B cell (primary cell): ENCODE measurements at regions not wholly inside any gene's neighbourhood (a gene's known extent, or its start where the extent isn't known, plus 50 kb on each side); places are given as distances from the start of the nearest gene placed in this dataset.
"Not testable (repeated sequence)": the region's sequence is repeated elsewhere in the genome, so short reads cannot be mapped to it uniquely, and the experiment has no call there.

ENCODE experiments used
- ATAC-seq: fragments of 200-7000 bp; cut with Tn5 transposase; one replicate; pipeline ENCODE4 v1.10.0; 2021; ENCODE audit warnings: low read depth, mild to moderate bottlenecking, moderate number of reproducible peaks, moderate library complexity
- CTCF ChIA-PET: fragments of 350-600 bp; sonication (Branson Sonifier 250); formaldehyde crosslinking; loops from one replicate; lab custom pipeline; 2021; ENCODE audit warnings: antibody characterized with exemption, inconsistent platforms; lab: Charles Lee
- POLR2A ChIA-PET: fragments of 350-600 bp; sonication (Branson Sonifier 250); formaldehyde crosslinking; loops from one replicate; lab custom pipeline; 2021; ENCODE audit warnings: antibody characterized with exemption; lab: Charles Lee
- DNase-seq: peaks from one replicate; pipeline ENCODE4 v3.0.0; 2013
- H2AFZ ChIP-seq: 2 replicates; pipeline ENCODE4 v1.6.1; 2012; ENCODE audit warnings: mild to moderate bottlenecking, low read depth, low read length; ENCODE audit not compliant: insufficient read depth, poor library complexity, severe bottlenecking
- H3K27ac ChIP-seq, 2 donors: 1 replicate in 1 of 2; 2 replicates in 1 of 2; pipeline ENCODE4 v1.5.1; 2012 to 2013; ENCODE audit warnings: low read length in 2 of 2, mild to moderate bottlenecking in 2 of 2, moderate library complexity in 1 of 2
- H3K27me3 ChIP-seq, 4 experiments: fragments of 200-600 bp in 1 of 4; sonication (generic) in 1 of 4; replicated peaks in 1 of 4; 1 replicate in 2 of 4; 2 replicates in 2 of 4; pipeline versions ENCODE4 v1.6.1 to v1.7.0; 2013 to 2016; ENCODE audit warnings: low read length in 3 of 4, mild to moderate bottlenecking in 2 of 4, mixed read lengths in 1 of 4, moderate library complexity in 1 of 4; ENCODE audit not compliant: insufficient read depth in 4 of 4, control insufficient read depth in 3 of 4; ENCODE audit errors: control extremely low read depth in 1 of 4
- H3K36me3 ChIP-seq, 2 experiments: replicated peaks in 1 of 2; 1 replicate in 1 of 2; 2 replicates in 1 of 2; pipeline versions ENCODE4 v1.6.1 to v1.7.1; 2013; ENCODE audit warnings: low read length in 1 of 2; ENCODE audit not compliant: insufficient read depth in 2 of 2, control insufficient read depth in 1 of 2; ENCODE audit errors: control extremely low read depth in 1 of 2, extremely low read depth in 1 of 2
- H3K4me1 ChIP-seq, 2 donors: fragments of 200-600 bp in 1 of 2; sonication (generic) in 1 of 2; 1 replicate in 1 of 2; 2 replicates in 1 of 2; pipeline versions ENCODE4 v1.5.1 to v1.6.1; 2013 to 2017; ENCODE audit warnings: low read length in 2 of 2; ENCODE audit not compliant: control insufficient read depth in 2 of 2, insufficient read depth in 2 of 2
- H3K4me2 ChIP-seq: replicated peaks from 2 replicates; pipeline ENCODE3; 2012; ENCODE audit warnings: mild to moderate bottlenecking, low read depth, low read length; ENCODE audit not compliant: poor library complexity, severe bottlenecking
- H3K4me3 ChIP-seq, 5 experiments: fragments of 200-600 bp in 1 of 5; sonication (generic) in 1 of 5; 1 replicate in 3 of 5; 2 replicates in 2 of 5; pipeline versions ENCODE4 v1.5.1 to v1.7.0; 2011 to 2016; ENCODE audit warnings: low read length in 4 of 5, mild to moderate bottlenecking in 4 of 5, low read depth in 2 of 5, control low read depth in 1 of 5, moderate library complexity in 1 of 5; ENCODE audit not compliant: insufficient read depth in 1 of 5; ENCODE audit errors: control extremely low read depth in 1 of 5, extremely low read depth in 1 of 5
- H3K79me2 ChIP-seq: fragments of 200-600 bp; sonication (generic); one replicate; pipeline ENCODE4 v1.6.0; 2016; ENCODE audit warnings: low read length; ENCODE audit not compliant: control insufficient read depth, insufficient read depth
- H3K9ac ChIP-seq: fragments of 200-600 bp; sonication (generic); 2 replicates; pipeline ENCODE4 v1.6.1; 2017; ENCODE audit warnings: mild to moderate bottlenecking, low read length, moderate library complexity
- H3K9me3 ChIP-seq, 3 donors: one replicate each; pipeline versions ENCODE4 v1.6.1 to v1.7.1; 2013; ENCODE audit warnings: low read length in 2 of 3; ENCODE audit not compliant: control insufficient read depth in 2 of 3, insufficient read depth in 1 of 3; ENCODE audit errors: control extremely low read depth in 1 of 3
- H4K20me1 ChIP-seq: 2 replicates; pipeline ENCODE4 v1.6.0; 2012; ENCODE audit warnings: mild to moderate bottlenecking, low read length; ENCODE audit not compliant: insufficient read depth, control insufficient read depth, poor library complexity, severe bottlenecking
- H3K27ac Mint-ChIP-seq: one replicate; pipeline ENCODE4 v1.8.0; 2021; ENCODE audit warnings: mixed read lengths
- H3K27me3 Mint-ChIP-seq: one replicate; pipeline ENCODE4 v1.8.0; 2021; ENCODE audit warnings: mixed read lengths
- H3K4me1 Mint-ChIP-seq: one replicate; pipeline ENCODE4 v1.8.0; 2021; ENCODE audit warnings: mixed read lengths
- H3K4me3 Mint-ChIP-seq: one replicate; pipeline ENCODE4 v1.8.0; 2021; ENCODE audit warnings: mixed read lengths
- H3K9me3 Mint-ChIP-seq: one replicate; pipeline ENCODE4 v1.8.0; 2022; ENCODE audit warnings: mixed read lengths; ENCODE audit not compliant: insufficient read depth
- EZH2 ChIP-seq: IDR thresholded peaks from 2 replicates; pipeline ENCODE4 v1.6.1; 2012; ENCODE audit warnings: borderline replicate concordance, low read depth, mild to moderate bottlenecking, moderate library complexity, low read length; ENCODE audit not compliant: insufficient read depth, poor library complexity, severe bottlenecking
- WGBS: methylation state at CpG from one replicate; pipeline ENCODE4 v1.1.5; 2013; ENCODE audit warnings: missing lambda C conversion rate; ENCODE audit not compliant: insufficient coverage; 5-methylcytosine and 5-hydroxymethylcytosine counted together
- intact Hi-C: fragments of 100-400 bp; cut with micrococcal nuclease; formaldehyde crosslinking; loops from one replicate; pipeline ENCODE4 v1.10.0; 2022
- TF ChIP-seq, protein P1 (sequence below): fragments of 200-600 bp; IDR thresholded peaks from one replicate; pipeline ENCODE4 v1.8.0; 2022; ENCODE audit warnings: antibody characterized with exemption, mild to moderate bottlenecking

DNA sequence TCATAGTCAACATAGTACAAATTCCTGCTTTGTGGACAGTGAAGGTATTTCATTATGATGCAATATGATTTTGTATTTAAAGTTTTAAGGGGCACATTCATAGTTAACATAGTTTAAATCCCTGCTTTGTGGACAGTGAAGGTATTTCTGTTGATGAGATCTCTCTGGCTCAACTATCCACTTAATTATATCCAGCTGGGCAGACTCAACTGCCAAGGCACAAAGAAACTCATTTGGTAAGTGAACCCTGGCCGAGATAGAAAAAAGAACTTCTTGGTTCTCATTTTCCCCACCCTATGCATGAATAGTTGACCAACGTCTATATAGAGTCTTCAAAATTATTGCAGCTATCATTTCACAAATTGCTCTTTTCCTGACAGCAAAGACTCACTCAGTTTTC lies 1194.6 kb downstream of the NCAM2 start:
- 63% methylated on average over 1 of the region's 2 CpGs for WGBS
- no peak overlapping the region for H3K9ac ChIP-seq
- intact Hi-C loops: no loop called here

DNA sequence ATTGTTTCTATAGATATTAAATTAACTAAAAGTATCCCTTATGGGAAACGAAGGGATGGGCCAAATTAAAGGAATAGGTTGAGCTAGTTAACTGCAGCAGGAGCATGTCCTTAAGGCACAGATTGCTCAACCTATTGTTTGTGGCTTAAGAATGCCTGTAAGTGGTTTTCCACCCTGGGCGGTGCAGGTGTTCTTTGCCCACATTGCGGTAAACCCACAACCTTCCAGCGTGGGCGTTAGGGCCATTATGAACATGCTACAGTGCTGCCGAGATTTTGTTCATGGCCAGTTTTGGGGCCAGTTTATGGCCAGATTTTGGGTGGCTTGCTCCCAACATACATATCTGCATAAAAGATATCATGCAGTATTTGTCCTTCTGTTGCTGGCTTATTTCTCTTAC lies 1196.8 kb downstream of the NCAM2 start:
- H3K9me3 ChIP-seq, H3K79me2 ChIP-seq, H4K20me1 ChIP-seq, intact Hi-C loops, H3K27me3 ChIP-seq, H3K4me1 Mint-ChIP-seq, H3K36me3 ChIP-seq, H3K4me3 Mint-ChIP-seq, H2AFZ ChIP-seq, H3K9ac ChIP-seq, DNase-seq, H3K4me1 ChIP-seq, POLR2A ChIA-PET, ATAC-seq, H3K9me3 Mint-ChIP-seq, CTCF ChIA-PET, H3K27me3 Mint-ChIP-seq, H3K27ac Mint-ChIP-seq, H3K4me2 ChIP-seq, H3K27ac ChIP-seq, H3K4me3 ChIP-seq: not testable (repeated sequence)
- 97% methylated on average over 5 of the region's 6 CpGs for whole genome bisulfite sequencing

More for the DNA sequence above, 1194.6 kb downstream of the NCAM2 start:
- Histone ChIP-seq H4K20me1 (no peaks in the 10 kb centered on the region), H3K27ac (no peak overlapping the region), H3K4me2 (no peak overlapping the region), H3K4me3 (no peak overlapping the region), H3K79me2 (no peaks in the 10 kb centered on the region), H2AFZ (no peak overlapping the region), H3K4me1 (no peaks in the 10 kb centered on the region), H3K27me3 (no peaks in the 10 kb centered on the region), H3K9me3 (no peaks in the 10 kb centered on the region), H3K36me3 (no peaks in the 10 kb centered on the region)
- H3K27ac Mint-ChIP-seq: no peak overlapping the region
- ChIA-PET CTCF (no interaction called here), POLR2A (no interaction called here)
- H3K9me3 Mint-ChIP-seq: peaks cover 5% of the 10 kb centered on the region
- no peak for ATAC-seq
- no peak for TF ChIP-seq EZH2
- TF ChIP-seq, protein P1, sequence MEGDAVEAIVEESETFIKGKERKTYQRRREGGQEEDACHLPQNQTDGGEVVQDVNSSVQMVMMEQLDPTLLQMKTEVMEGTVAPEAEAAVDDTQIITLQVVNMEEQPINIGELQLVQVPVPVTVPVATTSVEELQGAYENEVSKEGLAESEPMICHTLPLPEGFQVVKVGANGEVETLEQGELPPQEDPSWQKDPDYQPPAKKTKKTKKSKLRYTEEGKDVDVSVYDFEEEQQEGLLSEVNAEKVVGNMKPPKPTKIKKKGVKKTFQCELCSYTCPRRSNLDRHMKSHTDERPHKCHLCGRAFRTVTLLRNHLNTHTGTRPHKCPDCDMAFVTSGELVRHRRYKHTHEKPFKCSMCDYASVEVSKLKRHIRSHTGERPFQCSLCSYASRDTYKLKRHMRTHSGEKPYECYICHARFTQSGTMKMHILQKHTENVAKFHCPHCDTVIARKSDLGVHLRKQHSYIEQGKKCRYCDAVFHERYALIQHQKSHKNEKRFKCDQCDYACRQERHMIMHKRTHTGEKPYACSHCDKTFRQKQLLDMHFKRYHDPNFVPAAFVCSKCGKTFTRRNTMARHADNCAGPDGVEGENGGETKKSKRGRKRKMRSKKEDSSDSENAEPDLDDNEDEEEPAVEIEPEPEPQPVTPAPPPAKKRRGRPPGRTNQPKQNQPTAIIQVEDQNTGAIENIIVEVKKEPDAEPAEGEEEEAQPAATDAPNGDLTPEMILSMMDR: no peak
- H3K4me3 Mint-ChIP-seq: no peak overlapping the region
- no peak for DNase-seq
- no peaks in the 10 kb centered on the region for H3K4me1 Mint-ChIP-seq
- H3K27me3 Mint-ChIP-seq: no peaks in the 10 kb centered on the region
